GM12878 (cell line): ENCODE measurements at regions not wholly inside any gene's neighbourhood (a gene's known extent, or its start where the extent isn't known, plus 50 kb on each side); places are given as distances from the start of the nearest gene placed in this dataset.
A peak's percentile ranks its signal among the peaks of the same experiment; 100 is the strongest.

Experiments
- ATAC-seq: fragments of 200-7000 bp; cut with Tn5 transposase; 3 replicates; pipeline ENCODE4 v1.9.1; 2020; ENCODE audit warnings: mild to moderate bottlenecking, moderate library complexity
- BruUV-seq: library from RNA; stranded (reverse); fragments of 400-500 nt; replicated peaks from 2 replicates; lab custom pipeline; 2021; lab: Mats Ljungman, UMichigan
- CTCF ChIA-PET: fragments of 300-600 bp; sonication (Branson Sonifier 250); formaldehyde crosslinking; extraction: SDS; loops from one replicate; lab custom pipeline; 2021; ENCODE audit warnings: inconsistent platforms; lab: Yijun Ruan, JAX
- POLR2A ChIA-PET: fragments of 350-600 bp; formaldehyde crosslinking; extraction: SDS; loops from one replicate; lab custom pipeline; 2021; ENCODE audit warnings: inconsistent platforms; lab: Charles Lee
- RAD21 ChIA-PET: fragments of 300-600 bp; sonication (Branson Sonifier 250); formaldehyde crosslinking; loops from one replicate; lab custom pipeline; 2023; ENCODE audit warnings: antibody characterized with exemption; ENCODE audit not compliant: unreplicated experiment; lab: Charles Lee
- SMC1A ChIA-PET: fragments of 300-600 bp; sonication (Branson Sonifier 250); formaldehyde crosslinking; loops from one replicate; lab custom pipeline; 2023; ENCODE audit not compliant: unreplicated experiment, uncharacterized antibody; lab: Charles Lee
- DNase-seq: peaks from one replicate; pipeline ENCODE4 v3.0.0-alpha.2; 2011; ENCODE audit warnings: low read depth, low spot score
- FAIRE-seq: peaks from 3 replicates; lab custom pipeline; 2011; peaks lifted over from hg19 to GRCh38; lab: Jason Lieb, UNC
- H2AFZ ChIP-seq: 2 replicates; pipeline ENCODE4 v1.6.0; 2011; ENCODE audit warnings: low read depth, low read length, control low read depth; ENCODE audit not compliant: control insufficient read depth
- H3K27ac ChIP-seq: 2 replicates; pipeline ENCODE4 v1.5.1; 2011; ENCODE audit warnings: control low read depth; ENCODE audit not compliant: control insufficient read depth, insufficient read depth
- H3K27me3 ChIP-seq, 2 experiments: replicated peaks in 1 of 2; 2 replicates each; pipeline versions ENCODE4 v1.6.0 to v1.6.1; 2011; ENCODE audit warnings: low read length in 1 of 2; ENCODE audit not compliant: control insufficient read depth in 2 of 2, insufficient read depth in 2 of 2
- H3K36me3 ChIP-seq, 2 experiments: 2 replicates each; pipeline ENCODE4 v1.5.1; 2011; ENCODE audit warnings: low read length in 1 of 2; ENCODE audit not compliant: control insufficient read depth in 2 of 2, insufficient read depth in 2 of 2
- H3K4me1 ChIP-seq: 2 replicates; pipeline ENCODE4 v1.6.1; 2011; ENCODE audit warnings: mild to moderate bottlenecking, low read length, moderate library complexity, mixed read lengths; ENCODE audit not compliant: control insufficient read depth, insufficient read depth
- H3K4me2 ChIP-seq: 2 replicates; pipeline ENCODE4 v1.6.0; 2011; ENCODE audit warnings: control low read depth; ENCODE audit not compliant: control insufficient read depth, insufficient read depth
- H3K4me3 ChIP-seq: fragments of 200-600 bp; sonication (generic); 2 replicates; pipeline ENCODE4 v1.5.1; 2016
- H3K79me2 ChIP-seq: 2 replicates; pipeline ENCODE4 v1.6.0; 2011; ENCODE audit warnings: low read length; ENCODE audit not compliant: control insufficient read depth, insufficient read depth
- H3K9ac ChIP-seq: 2 replicates; pipeline ENCODE4 v1.8.0; 2011; ENCODE audit warnings: low read length, control low read depth, mixed read lengths; ENCODE audit not compliant: control insufficient read depth, insufficient read depth
- H3K9me3 ChIP-seq: replicated peaks from 3 replicates; pipeline ENCODE4 v1.5.1; 2011; ENCODE audit warnings: mild to moderate bottlenecking, low read length; ENCODE audit not compliant: control insufficient read depth, insufficient read depth
- H4K20me1 ChIP-seq: 2 replicates; pipeline ENCODE4 v1.6.0; 2011; ENCODE audit not compliant: control insufficient read depth, insufficient read depth
- BCLAF1 ChIP-seq: fragments of 450-650 bp; IDR thresholded peaks from 2 replicates; pipeline ENCODE4 v1.6.1; 2017; ENCODE audit warnings: antibody characterized with exemption, mild to moderate bottlenecking, moderate library complexity
- CEBPB ChIP-seq, 2 experiments: fragments of 150-350 bp in 1 of 2; IDR thresholded peaks; 2 replicates each; pipeline ENCODE4 v1.6.1; 2012 to 2014; ENCODE audit warnings: low read depth in 2 of 2, low read length in 2 of 2, borderline replicate concordance in 1 of 2, inconsistent platforms in 1 of 2
- ETV6 ChIP-seq, 2 experiments: fragments of 450-650 bp in 1 of 2; IDR thresholded peaks in 1 of 2; conservative IDR thresholded peaks in 1 of 2; 2 replicates each; pipeline ENCODE4 v1.6.1; 2014; ENCODE audit warnings: antibody characterized with exemption in 1 of 2, borderline replicate concordance in 1 of 2, low read depth in 1 of 2, mild to moderate bottlenecking in 1 of 2, moderate library complexity in 1 of 2
- IKZF1 ChIP-seq: fragments of 450-650 bp; conservative IDR thresholded peaks from 2 replicates; pipeline ENCODE4 v1.6.1; 2017; ENCODE audit warnings: antibody characterized with exemption, mild to moderate bottlenecking
- JUNB ChIP-seq: IDR thresholded peaks from 2 replicates; pipeline ENCODE4 v1.6.1; 2016; ENCODE audit warnings: antibody characterized with exemption, mild to moderate bottlenecking
- MEF2B ChIP-seq: fragments of 450-650 bp; IDR thresholded peaks from 2 replicates; pipeline ENCODE4 v1.6.1; 2018; ENCODE audit warnings: mild to moderate bottlenecking, moderate library complexity; ENCODE audit not compliant: partially characterized antibody, poor library complexity, severe bottlenecking
- NFXL1 ChIP-seq: fragments of 450-650 bp; IDR thresholded peaks from 2 replicates; pipeline ENCODE4 v1.6.1; 2017; ENCODE audit warnings: antibody characterized with exemption, mild to moderate bottlenecking, borderline replicate concordance
- NR2C1 ChIP-seq: fragments of 450-650 bp; IDR thresholded peaks from 2 replicates; pipeline ENCODE4 v1.6.1; 2017; ENCODE audit warnings: antibody characterized with exemption, mild to moderate bottlenecking, moderate library complexity
- NRF1 ChIP-seq: conservative IDR thresholded peaks from 2 replicates; pipeline ENCODE4 v1.6.1; 2011; ENCODE audit warnings: mild to moderate bottlenecking, low read depth, low read length, improper control_type of control experiment
- RFX5 ChIP-seq: IDR thresholded peaks from 2 replicates; pipeline ENCODE4 v1.6.1; 2011; ENCODE audit warnings: low read depth, low read length, improper control_type of control experiment
- SMC3 ChIP-seq: IDR thresholded peaks from 2 replicates; pipeline ENCODE4 v1.6.1; 2011; ENCODE audit warnings: low read length, improper control_type of control experiment, borderline replicate concordance
- SPI1 ChIP-seq: IDR thresholded peaks from 2 replicates; pipeline ENCODE4 v1.6.1; 2011; ENCODE audit warnings: low read depth, mild to moderate bottlenecking, low read length, moderate library complexity, borderline replicate concordance; ENCODE audit not compliant: insufficient read depth
- ZNF207 ChIP-seq: fragments of 450-650 bp; IDR thresholded peaks from 2 replicates; pipeline ENCODE4 v1.6.1; 2014; ENCODE audit warnings: antibody characterized with exemption, mild to moderate bottlenecking, borderline replicate concordance
- WGBS: methylation state at CpG from one replicate; pipeline ENCODE4 v1.1.6; 2016; ENCODE audit warnings: low lambda C conversion rate; ENCODE audit not compliant: insufficient replicate concordance, insufficient coverage; ENCODE audit errors: missing lambda C conversion rate; 5-methylcytosine and 5-hydroxymethylcytosine counted together
- in situ Hi-C: fragments of 300-500 bp; cut with MboI; formaldehyde crosslinking; loops from 9 replicates; pipeline ENCODE4 v1.14.3; 2018; ENCODE audit warnings: mixed read lengths
- intact Hi-C: fragments of 100-400 bp; cut with micrococcal nuclease; formaldehyde crosslinking; loops from one replicate; pipeline ENCODE4 v1.14.2; 2022; ENCODE audit not compliant: unreplicated experiment

GRCh38 chr3:14299767-14300166 is 102.6 kb upstream of the SLC6A6 start:
- in situ Hi-C loops = no loop called here
- FAIRE-seq = no peak
- RAD21 ChIA-PET = no interaction called here
- DNase-seq = no peak
- no peaks in the 10 kb centered on the region for H3K36me3 ChIP-seq
- ATAC-seq = peak; percentile 90
- H3K9me3 ChIP-seq = no peaks in the 10 kb centered on the region
- POLR2A ChIA-PET = no interaction called here
- TF ChIP-seq NR2C1 (no peak), SPI1 (peak; percentile 63; the same call in 1 of the 2 replicates), NFXL1 (no peak), BCLAF1 (no peak), ETV6 (conservative IDR thresholded peaks at IDR 0.05 in 1 of 2, IDR thresholded peaks at IDR 0.05 in 1 of 2; ENCODE audit: borderline replicate concordance in 1 of 2, low read depth in 1 of 2) (no peak), JUNB (peak; percentile 16; the same call in 1 of the 2 replicates), ZNF207 (no peak), MEF2B (no peak), SMC3 (no peak), NRF1 (no peak), RFX5 (no peak), CEBPB (IDR thresholded peaks at IDR 0.05; ENCODE audit: borderline replicate concordance in 1 of 2, low read depth in 2 of 2, low read length in 2 of 2) (no peak), IKZF1 (no peak)
- intact Hi-C loops = no loop called here
- peak overlapping the region; percentile 33; the same call in 1 of the 2 replicates for H3K4me2 ChIP-seq
- WGBS = 0% methylated on average over 4 of the region's 5 CpGs
- H2AFZ ChIP-seq = no peak overlapping the region
- no peak overlapping the region for H3K27ac ChIP-seq
- CTCF ChIA-PET = no interaction called here
- peaks cover 26% of the 10 kb centered on the region for H3K4me1 ChIP-seq
- no peak overlapping the region for H3K9ac ChIP-seq
- no peaks in the 10 kb centered on the region for H4K20me1 ChIP-seq
- H3K27me3 ChIP-seq = peaks cover 0 to 3% of the 10 kb centered on the region in 2 experiments; a peak in 3 of 4 replicates
- H3K4me3 ChIP-seq = no peak overlapping the region
- SMC1A ChIA-PET = interaction anchor here (0.6 kb wide), 1 partner anchor 40 kb away, joined by 3 read pairs; no protein-coding TSS in a partner anchor
- BruUV-seq = no TSS peak
- H3K79me2 ChIP-seq = no peaks in the 10 kb centered on the region
